ENCODE measurements at regions not wholly inside any gene's neighbourhood (a gene's known extent, or its start where the extent isn't known, plus 50 kb on each side); places are given as distances from the start of the nearest gene placed in this dataset.

DNA sequence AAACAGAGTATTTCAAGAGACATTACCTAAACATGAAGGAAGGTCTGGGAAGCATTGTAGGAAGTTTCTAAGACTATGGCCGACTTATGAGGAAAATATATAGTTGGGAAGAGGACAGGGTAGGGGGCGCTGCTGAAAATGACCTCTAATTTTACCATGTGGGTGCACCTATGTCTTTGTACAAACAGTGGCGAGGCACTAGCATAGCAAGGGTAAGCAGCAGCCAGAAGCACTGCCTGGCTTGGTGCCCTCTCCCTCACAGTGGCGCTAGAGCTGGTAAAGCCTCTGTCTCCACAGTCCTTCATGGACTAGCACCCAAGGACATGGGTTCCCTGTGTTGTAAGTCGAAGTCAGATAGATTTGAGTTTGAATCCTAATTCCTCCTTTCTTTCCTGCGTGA is 461.2 kb downstream of the INHBA start:
- no peaks in the 10 kb centered on the region for H3K36me3 Mint-ChIP-seq
- H3K4me3 Mint-ChIP-seq, result no peak overlapping the region
- H3K4me1 Mint-ChIP-seq, result no peaks in the 10 kb centered on the region
- H3K27ac Mint-ChIP-seq, result no peak overlapping the region
- no peak for DNase-seq
- H3K9me3 Mint-ChIP-seq, result peaks cover 2% of the 10 kb centered on the region
- POLR2A ChIA-PET, result no interaction called here
- ATAC-seq (ENCODE audit: low read depth), result no peak
- H3K27me3 Mint-ChIP-seq, result no peaks in the 10 kb centered on the region

DNA sequence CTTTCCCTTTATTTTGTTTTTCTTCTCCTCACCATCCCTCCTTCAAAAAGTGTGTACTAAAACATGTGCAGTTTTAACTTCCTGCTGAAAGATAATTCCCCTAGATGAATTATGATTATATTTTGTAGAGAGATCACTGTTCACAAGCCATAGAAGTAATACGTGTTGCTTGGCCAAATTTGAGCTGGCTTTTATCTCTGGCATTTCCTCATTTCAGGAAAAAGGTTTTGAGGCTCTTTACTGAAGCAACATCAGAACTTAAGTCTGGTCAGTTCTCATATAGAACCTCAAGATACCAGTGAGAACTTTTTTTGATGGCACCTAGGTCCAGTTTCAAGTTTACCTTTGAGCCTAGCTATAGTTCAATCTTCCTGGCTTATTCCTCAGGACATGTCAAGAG is 463.3 kb downstream of the INHBA start:
- DNase-seq, result no peak
- POLR2A ChIA-PET, result no interaction called here
- H3K9me3 Mint-ChIP-seq, result peaks cover 2% of the 10 kb centered on the region

DNA sequence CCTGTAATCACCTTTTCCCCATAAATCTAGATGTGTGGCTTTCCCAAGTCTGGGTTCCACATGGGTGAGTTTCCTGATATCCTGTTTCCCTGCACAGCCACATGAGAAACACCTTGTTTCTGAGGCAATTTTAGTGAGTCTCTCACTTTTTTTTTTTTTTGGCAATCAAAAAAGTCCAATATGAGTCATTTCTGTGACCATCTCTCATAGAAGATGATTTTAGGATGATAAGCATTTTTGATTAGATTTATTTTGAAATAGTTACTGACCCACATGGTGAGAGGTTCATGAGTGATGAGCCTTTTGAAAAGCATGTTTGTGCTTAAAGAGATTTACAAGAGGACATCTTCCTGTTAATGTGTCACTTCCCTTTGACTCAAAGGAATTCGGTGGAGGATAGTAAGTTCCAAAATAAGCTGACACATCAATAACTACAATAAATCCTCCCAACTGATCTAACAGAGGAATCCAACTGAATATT is 464.0 kb downstream of the INHBA start:
- Mint-ChIP-seq H3K36me3 (no peaks in the 10 kb centered on the region), H3K27ac (no peak overlapping the region), H3K27me3 (no peaks in the 10 kb centered on the region), H3K4me3 (no peak overlapping the region), H3K9me3 (peaks cover 2% of the 10 kb centered on the region), H3K4me1 (no peaks in the 10 kb centered on the region)
- POLR2A ChIA-PET, result no interaction called here
- DNase-seq (no peak), ATAC-seq (ENCODE audit: low read depth) (no peak)

More for the DNA sequence above, 463.3 kb downstream of the INHBA start:
- Mint-ChIP-seq H3K4me3 (no peak overlapping the region), H3K27ac (no peak overlapping the region), H3K36me3 (no peaks in the 10 kb centered on the region), H3K4me1 (no peaks in the 10 kb centered on the region), H3K27me3 (no peaks in the 10 kb centered on the region)
- ATAC-seq (ENCODE audit: low read depth), result no peak

DNA sequence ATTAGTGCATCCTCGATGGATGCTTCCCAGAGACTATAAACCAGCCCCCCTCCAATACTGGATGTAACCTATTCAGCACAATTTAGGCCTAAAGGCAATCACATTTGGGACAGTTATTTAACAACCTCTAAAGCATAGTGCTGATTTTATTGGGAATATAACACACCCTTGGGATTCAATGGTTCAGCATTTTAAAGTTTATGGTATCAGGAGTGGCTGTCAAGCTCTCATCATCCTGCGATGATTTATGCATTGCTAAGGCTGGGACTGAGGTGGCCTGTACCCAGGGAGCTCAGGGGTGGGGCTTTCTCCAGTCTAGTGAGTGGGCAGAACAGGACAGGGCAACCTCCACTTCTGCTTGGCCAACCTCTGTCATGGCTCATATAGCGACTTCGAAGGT is 464.9 kb downstream of the INHBA start:
- H3K27me3 Mint-ChIP-seq, result no peaks in the 10 kb centered on the region
- H3K9me3 Mint-ChIP-seq, result peaks cover 2% of the 10 kb centered on the region
- DNase-seq (no peak), ATAC-seq (ENCODE audit: low read depth) (no peak)
- POLR2A ChIA-PET, result no interaction called here
- H3K27ac Mint-ChIP-seq, result no peak overlapping the region
- H3K4me3 Mint-ChIP-seq, result no peak overlapping the region
- H3K36me3 Mint-ChIP-seq, result no peaks in the 10 kb centered on the region
- H3K4me1 Mint-ChIP-seq, result no peaks in the 10 kb centered on the region

DNA sequence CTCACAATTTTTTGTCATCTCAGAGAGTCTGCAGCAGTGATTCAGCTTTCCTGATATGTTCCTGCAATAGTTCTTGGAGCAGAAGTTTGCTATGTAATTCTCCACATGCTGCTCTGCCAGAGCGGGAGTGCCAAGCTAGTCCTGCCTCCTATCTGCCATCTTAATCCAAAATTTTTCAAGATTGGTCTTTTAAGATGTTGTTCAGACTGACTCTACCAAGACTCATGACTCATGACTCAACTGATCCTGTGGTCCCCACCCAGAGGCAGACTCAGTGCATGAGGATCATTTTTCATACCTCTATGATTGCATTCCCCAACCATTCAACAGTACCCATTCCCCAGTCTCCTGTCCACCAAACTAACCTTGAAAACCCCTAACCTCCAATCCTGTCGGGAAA is 470.8 kb downstream of the INHBA start:
- Mint-ChIP-seq H3K36me3 (no peaks in the 10 kb centered on the region), H3K4me1 (no peaks in the 10 kb centered on the region), H3K27ac (no peak overlapping the region), H3K4me3 (no peak overlapping the region), H3K9me3 (peaks cover 15% of the 10 kb centered on the region), H3K27me3 (no peaks in the 10 kb centered on the region)
- DNase-seq (no peak), ATAC-seq (ENCODE audit: low read depth) (no peak)
- POLR2A ChIA-PET, result no interaction called here

DNA sequence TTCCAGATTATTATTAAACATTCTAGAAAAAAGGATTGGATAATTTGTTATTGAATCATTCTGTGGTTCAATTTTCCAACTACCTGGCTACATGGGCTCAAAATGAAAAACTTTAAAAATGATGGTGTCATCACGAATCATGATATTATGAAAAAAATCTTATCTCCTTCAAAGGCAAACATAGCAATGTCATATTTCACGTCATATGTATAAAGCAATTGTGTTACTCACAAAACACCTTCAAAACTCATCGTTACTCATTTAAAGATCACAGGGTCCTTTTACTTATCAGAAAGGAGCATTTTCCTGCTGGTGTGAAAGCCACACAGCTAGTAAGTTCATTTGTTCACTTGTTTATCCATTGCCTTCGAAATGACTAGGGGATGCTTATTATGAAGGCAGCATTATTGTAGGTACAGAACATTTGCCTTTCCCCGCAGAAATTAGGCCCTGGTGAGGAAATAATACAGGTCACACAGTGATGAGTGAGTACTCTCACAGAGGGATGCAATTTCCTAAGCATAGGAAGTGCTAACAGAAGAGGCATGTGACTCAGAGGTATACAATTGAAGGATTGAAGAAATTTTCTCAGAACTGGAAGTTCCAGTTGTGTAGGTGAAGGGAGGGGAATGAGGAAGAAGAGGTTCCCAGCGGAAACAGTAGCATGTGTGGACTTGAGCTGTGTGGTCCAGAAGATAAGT is 478.7 kb downstream of the INHBA start:
- H3K4me3 Mint-ChIP-seq, result no peak overlapping the region
- no peaks in the 10 kb centered on the region for H3K4me1 Mint-ChIP-seq
- ATAC-seq (ENCODE audit: low read depth) (no peak), DNase-seq (no peak)
- H3K9me3 Mint-ChIP-seq, result peaks cover 7% of the 10 kb centered on the region
- H3K27me3 Mint-ChIP-seq, result no peaks in the 10 kb centered on the region
- H3K36me3 Mint-ChIP-seq, result no peaks in the 10 kb centered on the region
- H3K27ac Mint-ChIP-seq, result no peak overlapping the region
- POLR2A ChIA-PET, result no interaction called here

DNA sequence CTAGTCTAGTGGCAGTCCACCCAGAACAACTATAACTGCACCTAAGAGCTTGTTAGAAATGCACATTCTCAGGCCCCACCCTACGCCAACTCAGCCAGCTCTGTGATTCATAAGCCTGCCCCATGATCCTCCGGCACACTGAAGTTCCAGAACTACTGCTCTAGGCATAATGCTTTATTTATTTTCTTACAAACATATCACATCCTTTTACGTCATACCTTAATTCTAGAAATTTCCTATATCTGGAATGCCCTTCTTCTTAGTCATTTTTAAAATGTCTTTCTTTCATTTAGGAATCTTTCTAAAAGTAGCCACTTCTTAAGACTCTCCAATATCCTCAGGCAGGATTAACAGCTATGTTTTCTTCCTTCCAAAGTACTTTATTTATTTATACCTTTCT is 480.1 kb downstream of the INHBA start:
- no peaks in the 10 kb centered on the region for H3K36me3 Mint-ChIP-seq

DNA sequence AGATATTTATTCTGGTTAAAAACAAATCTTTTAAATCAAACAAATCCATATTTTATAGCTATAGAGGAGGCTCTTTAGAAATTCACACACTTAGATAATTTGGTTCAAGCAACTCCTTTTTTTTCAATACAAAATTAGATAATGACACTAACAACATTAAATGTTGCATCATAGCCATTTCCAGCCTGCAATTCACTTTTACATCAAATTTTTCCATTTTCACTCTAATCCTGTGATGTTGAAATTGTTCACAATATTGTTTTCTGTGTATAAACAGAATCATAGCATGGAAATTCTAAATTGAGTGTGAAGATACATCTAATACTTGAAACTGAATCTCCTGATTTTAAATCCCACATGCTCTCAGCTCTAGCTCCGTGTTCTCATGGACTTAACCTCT is 482.6 kb downstream of the INHBA start:
- no peaks in the 10 kb centered on the region for H3K4me1 Mint-ChIP-seq
- H3K36me3 Mint-ChIP-seq, result no peaks in the 10 kb centered on the region
- H3K27me3 Mint-ChIP-seq, result no peaks in the 10 kb centered on the region
- no peak overlapping the region for H3K4me3 Mint-ChIP-seq
- H3K9me3 Mint-ChIP-seq, result peaks cover 1% of the 10 kb centered on the region
- POLR2A ChIA-PET, result no interaction called here
- no peak for ATAC-seq (ENCODE audit: low read depth)
- no peak for DNase-seq
- no peak overlapping the region for H3K27ac Mint-ChIP-seq

More for the DNA sequence above, 480.1 kb downstream of the INHBA start:
- Mint-ChIP-seq H3K27ac (no peak overlapping the region), H3K4me3 (no peak overlapping the region), H3K27me3 (no peaks in the 10 kb centered on the region), H3K9me3 (peaks cover 1% of the 10 kb centered on the region), H3K4me1 (no peaks in the 10 kb centered on the region)
- DNase-seq (no peak), ATAC-seq (ENCODE audit: low read depth) (no peak)
- POLR2A ChIA-PET, result no interaction called here

DNA sequence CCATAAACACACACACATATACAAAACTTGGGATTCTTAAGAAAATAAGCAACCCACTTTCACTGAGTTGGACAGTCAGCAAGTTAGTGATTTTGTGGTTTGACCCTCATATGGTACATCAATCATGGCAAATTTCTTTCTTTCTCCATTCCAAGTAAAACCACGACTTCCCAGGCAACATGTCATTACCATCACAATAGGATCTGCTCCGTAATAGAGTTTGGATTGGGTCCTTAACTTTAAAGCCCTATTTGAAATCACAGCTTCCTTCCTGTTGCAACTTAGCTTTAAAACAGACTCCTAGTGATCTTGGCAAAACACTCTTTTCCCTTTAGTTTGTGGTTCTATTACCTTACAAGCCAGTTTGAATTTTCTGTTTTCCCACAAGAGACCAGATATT is 483.6 kb downstream of the INHBA start:
- H3K9me3 Mint-ChIP-seq, result peaks cover 1% of the 10 kb centered on the region
- DNase-seq, result no peak
- H3K4me3 Mint-ChIP-seq, result no peak overlapping the region
- H3K4me1 Mint-ChIP-seq, result no peaks in the 10 kb centered on the region
- H3K27me3 Mint-ChIP-seq, result no peaks in the 10 kb centered on the region
- no peak for ATAC-seq (ENCODE audit: low read depth)
- no peak overlapping the region for H3K27ac Mint-ChIP-seq
- H3K36me3 Mint-ChIP-seq, result no peaks in the 10 kb centered on the region
- POLR2A ChIA-PET, result no interaction called here

DNA sequence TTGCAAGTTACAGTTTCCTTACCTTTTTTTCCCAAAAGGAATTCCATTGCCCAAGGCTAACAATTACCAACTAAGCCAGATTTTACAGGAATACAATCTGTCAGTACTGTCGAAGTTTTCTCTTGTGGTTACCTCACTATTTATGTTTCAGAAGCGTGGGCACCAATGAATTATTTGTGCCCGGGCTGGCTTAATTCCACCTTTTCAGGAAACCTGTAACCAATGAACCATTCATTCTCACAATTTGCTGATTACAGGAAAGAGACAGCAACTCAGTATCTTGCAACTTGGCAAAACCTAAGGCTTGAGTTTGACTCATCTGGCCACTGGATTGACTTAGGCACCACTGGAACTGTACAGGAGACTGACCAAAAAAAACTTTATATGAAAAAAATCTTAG is 485.6 kb downstream of the INHBA start:
- Mint-ChIP-seq H3K36me3 (no peaks in the 10 kb centered on the region), H3K4me1 (no peaks in the 10 kb centered on the region)
- DNase-seq, result no peak

DNA sequence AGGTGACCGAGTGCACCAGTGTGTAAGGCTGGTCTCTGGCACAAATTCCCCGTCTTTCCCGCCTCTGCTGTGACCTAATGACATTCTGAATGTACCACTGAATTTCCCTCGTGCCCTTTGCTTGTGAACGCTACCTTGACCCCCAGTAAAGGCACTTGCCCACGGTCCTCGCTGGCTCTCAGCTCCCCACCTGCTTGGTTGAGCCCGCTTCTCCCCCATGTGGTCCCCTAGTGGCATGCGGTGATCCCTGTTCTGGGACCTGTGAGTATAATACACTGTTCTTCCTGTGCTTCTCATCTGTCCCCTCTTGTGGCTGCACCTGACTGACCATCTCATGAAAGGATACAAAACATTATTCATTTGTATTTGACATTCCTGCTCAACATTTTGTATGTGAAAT is 495.7 kb downstream of the INHBA start:
- no peak overlapping the region for H3K27ac Mint-ChIP-seq
- POLR2A ChIA-PET, result no interaction called here
- H3K27me3 Mint-ChIP-seq, result peaks cover 2% of the 10 kb centered on the region
- no peak for DNase-seq
- H3K36me3 Mint-ChIP-seq, result no peaks in the 10 kb centered on the region
- H3K9me3 Mint-ChIP-seq, result no peaks in the 10 kb centered on the region
- no peak for ATAC-seq (ENCODE audit: low read depth)
- no peak overlapping the region for H3K4me3 Mint-ChIP-seq
- H3K4me1 Mint-ChIP-seq, result no peaks in the 10 kb centered on the region

More for the DNA sequence above, 485.6 kb downstream of the INHBA start:
- Mint-ChIP-seq H3K4me3 (no peak overlapping the region), H3K27me3 (no peaks in the 10 kb centered on the region), H3K9me3 (no peaks in the 10 kb centered on the region), H3K27ac (no peak overlapping the region)
- POLR2A ChIA-PET, result no interaction called here
- ATAC-seq (ENCODE audit: low read depth), result no peak

DNA sequence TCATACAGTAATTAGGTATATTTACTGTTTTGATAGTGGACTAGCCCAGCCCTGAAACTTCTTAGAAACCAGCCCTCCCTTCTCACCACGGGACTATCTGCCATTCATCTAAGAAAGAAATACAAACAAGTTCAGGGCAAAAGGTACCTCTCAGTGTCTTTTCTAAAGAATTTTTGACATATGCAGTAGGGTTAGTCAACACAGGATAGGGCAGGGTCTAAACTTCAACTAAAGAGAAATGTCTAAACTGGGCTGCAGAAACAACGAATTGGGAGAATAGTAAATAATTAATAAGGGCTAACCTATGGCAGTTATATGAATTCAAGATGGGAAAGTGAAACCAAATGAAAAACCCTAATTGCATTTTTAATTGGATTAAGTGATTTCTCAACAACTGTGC is 496.6 kb downstream of the INHBA start:
- no peaks in the 10 kb centered on the region for H3K36me3 Mint-ChIP-seq
- no peaks in the 10 kb centered on the region for H3K4me1 Mint-ChIP-seq
- H3K4me3 Mint-ChIP-seq, result no peak overlapping the region
- ATAC-seq (ENCODE audit: low read depth) (no peak), DNase-seq (no peak)
- H3K27ac Mint-ChIP-seq, result no peak overlapping the region
- no peaks in the 10 kb centered on the region for H3K9me3 Mint-ChIP-seq
- peaks cover 2% of the 10 kb centered on the region for H3K27me3 Mint-ChIP-seq
- POLR2A ChIA-PET, result no interaction called here

DNA sequence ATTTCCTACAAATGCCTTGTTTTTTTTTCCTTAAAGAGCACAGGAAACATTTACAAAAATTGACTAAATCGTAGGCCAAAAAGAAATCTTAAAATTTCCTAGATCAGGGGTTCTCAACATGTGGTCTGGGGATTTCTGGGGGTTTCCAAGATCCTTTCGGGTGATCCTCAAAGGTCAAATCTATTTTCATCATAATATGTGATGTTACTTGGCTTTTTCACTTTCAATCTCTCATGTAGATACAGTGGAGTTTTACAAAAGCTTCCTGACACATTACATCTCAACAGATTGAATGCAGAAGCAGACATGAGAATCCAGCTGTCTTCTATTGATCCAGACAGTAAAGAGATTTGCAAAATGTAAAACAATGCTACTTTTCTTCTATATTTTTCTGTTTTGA is 497.3 kb downstream of the INHBA start:
- Mint-ChIP-seq H3K27me3 (no peaks in the 10 kb centered on the region), H3K4me1 (no peaks in the 10 kb centered on the region), H3K27ac (no peak overlapping the region), H3K36me3 (no peaks in the 10 kb centered on the region), H3K4me3 (no peak overlapping the region), H3K9me3 (peaks cover 2% of the 10 kb centered on the region)
- no peak for ATAC-seq (ENCODE audit: low read depth)
- no peak for DNase-seq
- POLR2A ChIA-PET, result no interaction called here

DNA sequence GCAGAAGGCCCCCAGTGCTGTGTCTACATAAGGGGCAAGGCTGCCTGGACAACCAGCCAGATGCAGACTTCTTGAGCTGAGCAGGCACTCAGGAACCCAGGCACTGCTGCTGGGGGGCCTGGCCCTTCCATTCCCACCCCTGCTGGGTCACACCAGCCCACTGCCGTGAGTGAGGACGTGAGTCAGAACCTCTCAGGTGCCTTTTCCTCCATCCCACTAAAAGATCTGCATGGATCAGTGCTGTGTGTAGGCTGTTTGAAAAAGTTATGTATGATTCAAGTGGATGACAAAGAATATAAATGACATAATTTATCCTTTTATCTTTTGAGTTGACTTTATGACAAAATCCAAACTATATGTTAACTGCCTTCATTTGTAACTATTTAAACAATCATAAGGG is 499.3 kb downstream of the INHBA start:
- no peak overlapping the region for H3K4me3 Mint-ChIP-seq
- no peak for DNase-seq
- ATAC-seq (ENCODE audit: low read depth), result no peak
- H3K27ac Mint-ChIP-seq, result no peak overlapping the region
- H3K36me3 Mint-ChIP-seq, result no peaks in the 10 kb centered on the region
- H3K9me3 Mint-ChIP-seq, result peaks cover 5% of the 10 kb centered on the region
- H3K27me3 Mint-ChIP-seq, result no peaks in the 10 kb centered on the region
- H3K4me1 Mint-ChIP-seq, result no peaks in the 10 kb centered on the region
- POLR2A ChIA-PET, result no interaction called here

DNA sequence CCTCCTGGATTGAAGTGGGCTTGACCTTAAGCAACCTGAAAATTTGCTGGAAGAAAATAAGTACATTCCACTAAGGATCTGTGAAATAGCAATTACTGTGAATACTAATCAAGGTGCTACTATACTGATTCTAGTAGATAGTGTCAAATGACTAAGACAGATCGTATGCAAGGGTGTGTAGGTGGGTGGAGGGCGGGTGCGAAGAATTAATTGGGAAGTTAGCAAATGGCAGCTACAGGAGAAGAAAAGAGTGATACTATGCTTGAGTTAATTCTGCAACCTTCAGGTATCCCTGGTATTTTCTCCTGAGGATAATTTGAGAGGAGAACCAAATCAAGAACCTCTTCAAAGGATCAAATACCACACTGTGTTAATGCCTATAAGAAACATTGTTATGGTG is 501.9 kb downstream of the INHBA start:
- no peaks in the 10 kb centered on the region for H3K27me3 Mint-ChIP-seq
- H3K36me3 Mint-ChIP-seq, result no peaks in the 10 kb centered on the region
- H3K4me1 Mint-ChIP-seq, result no peaks in the 10 kb centered on the region
- no peak overlapping the region for H3K27ac Mint-ChIP-seq
- ATAC-seq (ENCODE audit: low read depth) (no peak), DNase-seq (no peak)
- POLR2A ChIA-PET, result no interaction called here
- H3K4me3 Mint-ChIP-seq, result no peak overlapping the region
- peaks cover 5% of the 10 kb centered on the region for H3K9me3 Mint-ChIP-seq
